ENCODE measurements at regions not wholly inside any gene's neighbourhood (a gene's known extent, or its start where the extent isn't known, plus 50 kb on each side); places are given as distances from the start of the nearest gene placed in this dataset.

- H3K4me3 ChIP-seq (ENCODE audit: low read length), result no peak overlapping the region
- H3K9ac ChIP-seq (ENCODE audit: low read length), result no peak overlapping the region
- no peaks in the 10 kb centered on the region for H3K9me3 ChIP-seq (ENCODE audit: control insufficient read depth, low read depth, low read length)
- no peaks in the 10 kb centered on the region for H3K36me3 ChIP-seq (ENCODE audit: control insufficient read depth, low read depth, low read length)
- H3K27me3 ChIP-seq (ENCODE audit: control insufficient read depth, insufficient read depth, low read length), result no peaks in the 10 kb centered on the region
- no peak overlapping the region for H3K27ac ChIP-seq (ENCODE audit: low read length)
- no peaks in the 10 kb centered on the region for H3K4me1 ChIP-seq (ENCODE audit: control insufficient read depth, low read depth, low read length)
These were observed 141.7 kb upstream of the IRF2BP2 start for GRCh38 chr1:234751678-234752077.

- Histone ChIP-seq H3K4me1 (ENCODE audit: control insufficient read depth, low read depth, low read length) (peaks cover 3% of the 10 kb centered on the region), H3K9ac (ENCODE audit: low read length) (no peak overlapping the region), H3K27ac (ENCODE audit: low read length) (no peak overlapping the region), H3K36me3 (ENCODE audit: control insufficient read depth, low read depth, low read length) (no peaks in the 10 kb centered on the region), H3K9me3 (ENCODE audit: control insufficient read depth, low read depth, low read length) (no peaks in the 10 kb centered on the region), H3K27me3 (ENCODE audit: control insufficient read depth, insufficient read depth, low read length) (no peaks in the 10 kb centered on the region), H3K4me3 (ENCODE audit: low read length) (no peak overlapping the region)
These were observed 141.1 kb upstream of the IRF2BP2 start for GRCh38 chr1:234750922-234751627.

- Histone ChIP-seq H3K9me3 (ENCODE audit: control insufficient read depth, low read depth, low read length) (no peaks in the 10 kb centered on the region), H3K27me3 (ENCODE audit: control insufficient read depth, insufficient read depth, low read length) (no peaks in the 10 kb centered on the region), H3K9ac (ENCODE audit: low read length) (no peak overlapping the region), H3K27ac (ENCODE audit: low read length) (no peak overlapping the region), H3K36me3 (ENCODE audit: control insufficient read depth, low read depth, low read length) (no peaks in the 10 kb centered on the region), H3K4me1 (ENCODE audit: control insufficient read depth, low read depth, low read length) (peaks cover 23% of the 10 kb centered on the region), H3K4me3 (ENCODE audit: low read length) (no peak overlapping the region)
These were observed 138.7 kb upstream of the IRF2BP2 start for GRCh38 chr1:234748713-234749112.

- Histone ChIP-seq H3K36me3 (ENCODE audit: control insufficient read depth, low read depth, low read length) (no peaks in the 10 kb centered on the region), H3K9ac (ENCODE audit: low read length) (no peak overlapping the region), H3K27ac (ENCODE audit: low read length) (no peak overlapping the region)
These were observed 138.1 kb upstream of the IRF2BP2 start for GRCh38 chr1:234748066-234748465.

GRCh38 chr1:234746798-234747196 is 136.8 kb upstream of the IRF2BP2 start:
- H3K9me3 ChIP-seq (ENCODE audit: control insufficient read depth, low read depth, low read length), result no peaks in the 10 kb centered on the region
- no peak overlapping the region for H3K4me3 ChIP-seq (ENCODE audit: low read length)
- no peak overlapping the region for H3K9ac ChIP-seq (ENCODE audit: low read length)
- H3K27me3 ChIP-seq (ENCODE audit: control insufficient read depth, insufficient read depth, low read length), result peaks cover 9% of the 10 kb centered on the region
- H3K4me1 ChIP-seq (ENCODE audit: control insufficient read depth, low read depth, low read length), result peaks cover 29% of the 10 kb centered on the region
- no peaks in the 10 kb centered on the region for H3K36me3 ChIP-seq (ENCODE audit: control insufficient read depth, low read depth, low read length)
- H3K27ac ChIP-seq (ENCODE audit: low read length), result no peak overlapping the region

More at GRCh38 chr1:234748066-234748465, 138.1 kb upstream of the IRF2BP2 start:
- H3K4me3 ChIP-seq (ENCODE audit: low read length), result no peak overlapping the region
- H3K9me3 ChIP-seq (ENCODE audit: control insufficient read depth, low read depth, low read length), result no peaks in the 10 kb centered on the region
- H3K27me3 ChIP-seq (ENCODE audit: control insufficient read depth, insufficient read depth, low read length), result peaks cover 3% of the 10 kb centered on the region
- peaks cover 29% of the 10 kb centered on the region for H3K4me1 ChIP-seq (ENCODE audit: control insufficient read depth, low read depth, low read length)

GRCh38 chr1:234745844-234746797 is 136.1 kb upstream of the IRF2BP2 start:
- Histone ChIP-seq H3K36me3 (ENCODE audit: control insufficient read depth, low read depth, low read length) (no peaks in the 10 kb centered on the region), H3K9me3 (ENCODE audit: control insufficient read depth, low read depth, low read length) (no peaks in the 10 kb centered on the region), H3K4me3 (ENCODE audit: low read length) (no peak overlapping the region), H3K27me3 (ENCODE audit: control insufficient read depth, insufficient read depth, low read length) (peaks cover 9% of the 10 kb centered on the region), H3K27ac (ENCODE audit: low read length) (no peak overlapping the region), H3K9ac (ENCODE audit: low read length) (no peak overlapping the region), H3K4me1 (ENCODE audit: control insufficient read depth, low read depth, low read length) (peaks cover 29% of the 10 kb centered on the region)

- no peaks in the 10 kb centered on the region for H3K36me3 ChIP-seq (ENCODE audit: control insufficient read depth, low read depth, low read length)
- H3K27ac ChIP-seq (ENCODE audit: low read length), result no peak overlapping the region
- H3K9me3 ChIP-seq (ENCODE audit: control insufficient read depth, low read depth, low read length), result no peaks in the 10 kb centered on the region
- peaks cover 9% of the 10 kb centered on the region for H3K27me3 ChIP-seq (ENCODE audit: control insufficient read depth, insufficient read depth, low read length)
- H3K9ac ChIP-seq (ENCODE audit: low read length), result no peak overlapping the region
- H3K4me1 ChIP-seq (ENCODE audit: control insufficient read depth, low read depth, low read length), result peaks cover 29% of the 10 kb centered on the region
- H3K4me3 ChIP-seq (ENCODE audit: low read length), result no peak overlapping the region
These were observed 135.3 kb upstream of the IRF2BP2 start for GRCh38 chr1:234745276-234745675.

GRCh38 chr1:234743791-234744611 is 134.0 kb upstream of the IRF2BP2 start:
- H3K4me1 ChIP-seq (ENCODE audit: control insufficient read depth, low read depth, low read length), result peaks cover 29% of the 10 kb centered on the region
- no peak overlapping the region for H3K27ac ChIP-seq (ENCODE audit: low read length)
- peak overlapping the region; percentile 50 for H3K4me3 ChIP-seq (ENCODE audit: low read length)

GRCh38 chr1:234742622-234743021 is 132.6 kb upstream of the IRF2BP2 start:
- Histone ChIP-seq H3K4me1 (ENCODE audit: control insufficient read depth, low read depth, low read length) (peaks cover 29% of the 10 kb centered on the region), H3K27me3 (ENCODE audit: control insufficient read depth, insufficient read depth, low read length) (peaks cover 9% of the 10 kb centered on the region), H3K27ac (ENCODE audit: low read length) (no peak overlapping the region)

More at GRCh38 chr1:234743791-234744611, 134.0 kb upstream of the IRF2BP2 start:
- H3K9ac ChIP-seq (ENCODE audit: low read length), result peak overlapping the region; percentile 32
- H3K36me3 ChIP-seq (ENCODE audit: control insufficient read depth, low read depth, low read length), result no peaks in the 10 kb centered on the region
- H3K27me3 ChIP-seq (ENCODE audit: control insufficient read depth, insufficient read depth, low read length), result peaks cover 9% of the 10 kb centered on the region
- H3K9me3 ChIP-seq (ENCODE audit: control insufficient read depth, low read depth, low read length), result no peaks in the 10 kb centered on the region

GRCh38 chr1:234737967-234738314 is 128.0 kb upstream of the IRF2BP2 start:
- Histone ChIP-seq H3K9ac (ENCODE audit: low read length) (no peak overlapping the region), H3K27me3 (ENCODE audit: control insufficient read depth, insufficient read depth, low read length) (peaks cover 4% of the 10 kb centered on the region), H3K4me3 (ENCODE audit: low read length) (no peak overlapping the region), H3K9me3 (ENCODE audit: control insufficient read depth, low read depth, low read length) (no peaks in the 10 kb centered on the region), H3K27ac (ENCODE audit: low read length) (no peak overlapping the region), H3K4me1 (ENCODE audit: control insufficient read depth, low read depth, low read length) (no peaks in the 10 kb centered on the region), H3K36me3 (ENCODE audit: control insufficient read depth, low read depth, low read length) (no peaks in the 10 kb centered on the region)

More at GRCh38 chr1:234742622-234743021, 132.6 kb upstream of the IRF2BP2 start:
- no peak overlapping the region for H3K4me3 ChIP-seq (ENCODE audit: low read length)
- H3K9ac ChIP-seq (ENCODE audit: low read length), result no peak overlapping the region
- no peaks in the 10 kb centered on the region for H3K36me3 ChIP-seq (ENCODE audit: control insufficient read depth, low read depth, low read length)
- H3K9me3 ChIP-seq (ENCODE audit: control insufficient read depth, low read depth, low read length), result no peaks in the 10 kb centered on the region

- Histone ChIP-seq H3K9ac (ENCODE audit: low read length) (no peak overlapping the region), H3K4me3 (ENCODE audit: low read length) (no peak overlapping the region), H3K36me3 (ENCODE audit: control insufficient read depth, low read depth, low read length) (no peaks in the 10 kb centered on the region), H3K4me1 (ENCODE audit: control insufficient read depth, low read depth, low read length) (no peaks in the 10 kb centered on the region), H3K27ac (ENCODE audit: low read length) (no peak overlapping the region), H3K9me3 (ENCODE audit: control insufficient read depth, low read depth, low read length) (no peaks in the 10 kb centered on the region), H3K27me3 (ENCODE audit: control insufficient read depth, insufficient read depth, low read length) (no peaks in the 10 kb centered on the region)
These were observed 125.9 kb upstream of the IRF2BP2 start for GRCh38 chr1:234735916-234736315.

Data from iPS-18a (cell line).